Upper lobe of left lung (tissue), 4 donors: ENCODE measurements at regions not wholly inside any gene's neighbourhood (a gene's known extent, or its start where the extent isn't known, plus 50 kb on each side); places are given as distances from the start of the nearest gene placed in this dataset.

Experiments used
- CTCF ChIP-seq, 6 experiments: fragments of 450-650 bp in 4 of 6; fragments of 200-600 bp in 2 of 6; sonication (generic) in 2 of 6; IDR thresholded peaks; one replicate each; pipeline ENCODE4 v1.5.1; 2016 to 2019; ENCODE audit warnings: antibody characterized with exemption in 6 of 6
- EP300 ChIP-seq, 4 donors: sonication (generic); formaldehyde crosslinking; IDR thresholded peaks; one replicate each; pipeline ENCODE4 v1.5.1; 2017; ENCODE audit warnings: antibody characterized with exemption in 4 of 4, control low read depth in 2 of 4
- POLR2A ChIP-seq, 4 donors: fragments of 450-650 bp; IDR thresholded peaks; one replicate each; pipeline ENCODE4 v1.5.1; 2016 to 2017; ENCODE audit warnings: antibody characterized with exemption in 4 of 4, mild to moderate bottlenecking in 2 of 4
- POLR2AphosphoS5 ChIP-seq, 2 donors: sonication (generic); formaldehyde crosslinking; IDR thresholded peaks; one replicate each; pipeline ENCODE4 v1.5.1; 2017; ENCODE audit warnings: antibody characterized with exemption in 2 of 2

GRCh38 chr3:194032828-194033435 lies 103.0 kb upstream of the HES1 start:
- TF ChIP-seq POLR2AphosphoS5 (IDR thresholded peaks at IDR 0.05) (no peak), CTCF (IDR thresholded peaks at IDR 0.05) (no peak), POLR2A (IDR thresholded peaks at IDR 0.05) (no peak), EP300 (IDR thresholded peaks at IDR 0.05) (no peak)
